ENCODE measurements at regions not wholly inside any gene's neighbourhood (a gene's known extent, or its start where the extent isn't known, plus 50 kb on each side); places are given as distances from the start of the nearest gene placed in this dataset.

GRCh38 chr4:11597506-11597905 is 168.8 kb upstream of the HS3ST1 start:
- TF ChIP-seq CTCF (IDR thresholded peaks at IDR 0.05) (no peak), POLR2A (IDR thresholded peaks at IDR 0.05) (no peak)

All from sigmoid colon (tissue), 3 donors.